K562 (cell line): ENCODE measurements at regions not wholly inside any gene's neighbourhood (a gene's known extent, or its start where the extent isn't known, plus 50 kb on each side); places are given as distances from the start of the nearest gene placed in this dataset.

Source experiments
- TF ChIP-seq, protein P1 (sequence below): fragments of 200-600 bp; sonication (generic); IDR thresholded peaks from one replicate; pipeline ENCODE4 v1.6.1; 2012; ENCODE audit warnings: mild to moderate bottlenecking, low read depth, low read length, inconsistent platforms

GRCh38 chr1:181257117-181257516 is 168.6 kb downstream of the IER5 start (continued):
- TF ChIP-seq, protein P1, sequence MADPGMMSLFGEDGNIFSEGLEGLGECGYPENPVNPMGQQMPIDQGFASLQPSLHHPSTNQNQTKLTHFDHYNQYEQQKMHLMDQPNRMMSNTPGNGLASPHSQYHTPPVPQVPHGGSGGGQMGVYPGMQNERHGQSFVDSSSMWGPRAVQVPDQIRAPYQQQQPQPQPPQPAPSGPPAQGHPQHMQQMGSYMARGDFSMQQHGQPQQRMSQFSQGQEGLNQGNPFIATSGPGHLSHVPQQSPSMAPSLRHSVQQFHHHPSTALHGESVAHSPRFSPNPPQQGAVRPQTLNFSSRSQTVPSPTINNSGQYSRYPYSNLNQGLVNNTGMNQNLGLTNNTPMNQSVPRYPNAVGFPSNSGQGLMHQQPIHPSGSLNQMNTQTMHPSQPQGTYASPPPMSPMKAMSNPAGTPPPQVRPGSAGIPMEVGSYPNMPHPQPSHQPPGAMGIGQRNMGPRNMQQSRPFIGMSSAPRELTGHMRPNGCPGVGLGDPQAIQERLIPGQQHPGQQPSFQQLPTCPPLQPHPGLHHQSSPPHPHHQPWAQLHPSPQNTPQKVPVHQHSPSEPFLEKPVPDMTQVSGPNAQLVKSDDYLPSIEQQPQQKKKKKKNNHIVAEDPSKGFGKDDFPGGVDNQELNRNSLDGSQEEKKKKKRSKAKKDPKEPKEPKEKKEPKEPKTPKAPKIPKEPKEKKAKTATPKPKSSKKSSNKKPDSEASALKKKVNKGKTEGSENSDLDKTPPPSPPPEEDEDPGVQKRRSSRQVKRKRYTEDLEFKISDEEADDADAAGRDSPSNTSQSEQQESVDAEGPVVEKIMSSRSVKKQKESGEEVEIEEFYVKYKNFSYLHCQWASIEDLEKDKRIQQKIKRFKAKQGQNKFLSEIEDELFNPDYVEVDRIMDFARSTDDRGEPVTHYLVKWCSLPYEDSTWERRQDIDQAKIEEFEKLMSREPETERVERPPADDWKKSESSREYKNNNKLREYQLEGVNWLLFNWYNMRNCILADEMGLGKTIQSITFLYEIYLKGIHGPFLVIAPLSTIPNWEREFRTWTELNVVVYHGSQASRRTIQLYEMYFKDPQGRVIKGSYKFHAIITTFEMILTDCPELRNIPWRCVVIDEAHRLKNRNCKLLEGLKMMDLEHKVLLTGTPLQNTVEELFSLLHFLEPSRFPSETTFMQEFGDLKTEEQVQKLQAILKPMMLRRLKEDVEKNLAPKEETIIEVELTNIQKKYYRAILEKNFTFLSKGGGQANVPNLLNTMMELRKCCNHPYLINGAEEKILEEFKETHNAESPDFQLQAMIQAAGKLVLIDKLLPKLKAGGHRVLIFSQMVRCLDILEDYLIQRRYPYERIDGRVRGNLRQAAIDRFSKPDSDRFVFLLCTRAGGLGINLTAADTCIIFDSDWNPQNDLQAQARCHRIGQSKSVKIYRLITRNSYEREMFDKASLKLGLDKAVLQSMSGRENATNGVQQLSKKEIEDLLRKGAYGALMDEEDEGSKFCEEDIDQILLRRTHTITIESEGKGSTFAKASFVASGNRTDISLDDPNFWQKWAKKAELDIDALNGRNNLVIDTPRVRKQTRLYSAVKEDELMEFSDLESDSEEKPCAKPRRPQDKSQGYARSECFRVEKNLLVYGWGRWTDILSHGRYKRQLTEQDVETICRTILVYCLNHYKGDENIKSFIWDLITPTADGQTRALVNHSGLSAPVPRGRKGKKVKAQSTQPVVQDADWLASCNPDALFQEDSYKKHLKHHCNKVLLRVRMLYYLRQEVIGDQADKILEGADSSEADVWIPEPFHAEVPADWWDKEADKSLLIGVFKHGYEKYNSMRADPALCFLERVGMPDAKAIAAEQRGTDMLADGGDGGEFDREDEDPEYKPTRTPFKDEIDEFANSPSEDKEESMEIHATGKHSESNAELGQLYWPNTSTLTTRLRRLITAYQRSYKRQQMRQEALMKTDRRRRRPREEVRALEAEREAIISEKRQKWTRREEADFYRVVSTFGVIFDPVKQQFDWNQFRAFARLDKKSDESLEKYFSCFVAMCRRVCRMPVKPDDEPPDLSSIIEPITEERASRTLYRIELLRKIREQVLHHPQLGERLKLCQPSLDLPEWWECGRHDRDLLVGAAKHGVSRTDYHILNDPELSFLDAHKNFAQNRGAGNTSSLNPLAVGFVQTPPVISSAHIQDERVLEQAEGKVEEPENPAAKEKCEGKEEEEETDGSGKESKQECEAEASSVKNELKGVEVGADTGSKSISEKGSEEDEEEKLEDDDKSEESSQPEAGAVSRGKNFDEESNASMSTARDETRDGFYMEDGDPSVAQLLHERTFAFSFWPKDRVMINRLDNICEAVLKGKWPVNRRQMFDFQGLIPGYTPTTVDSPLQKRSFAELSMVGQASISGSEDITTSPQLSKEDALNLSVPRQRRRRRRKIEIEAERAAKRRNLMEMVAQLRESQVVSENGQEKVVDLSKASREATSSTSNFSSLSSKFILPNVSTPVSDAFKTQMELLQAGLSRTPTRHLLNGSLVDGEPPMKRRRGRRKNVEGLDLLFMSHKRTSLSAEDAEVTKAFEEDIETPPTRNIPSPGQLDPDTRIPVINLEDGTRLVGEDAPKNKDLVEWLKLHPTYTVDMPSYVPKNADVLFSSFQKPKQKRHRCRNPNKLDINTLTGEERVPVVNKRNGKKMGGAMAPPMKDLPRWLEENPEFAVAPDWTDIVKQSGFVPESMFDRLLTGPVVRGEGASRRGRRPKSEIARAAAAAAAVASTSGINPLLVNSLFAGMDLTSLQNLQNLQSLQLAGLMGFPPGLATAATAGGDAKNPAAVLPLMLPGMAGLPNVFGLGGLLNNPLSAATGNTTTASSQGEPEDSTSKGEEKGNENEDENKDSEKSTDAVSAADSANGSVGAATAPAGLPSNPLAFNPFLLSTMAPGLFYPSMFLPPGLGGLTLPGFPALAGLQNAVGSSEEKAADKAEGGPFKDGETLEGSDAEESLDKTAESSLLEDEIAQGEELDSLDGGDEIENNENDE = no peak
